ENCODE measurements at regions not wholly inside any gene's neighbourhood (a gene's known extent, or its start where the extent isn't known, plus 50 kb on each side); places are given as distances from the start of the nearest gene placed in this dataset.
"Not testable (repeated sequence)": the region's sequence is repeated elsewhere in the genome, so short reads cannot be mapped to it uniquely, and the experiment has no call there.

GRCh38 chr14:71625891-71626701, 306.1 kb upstream of the RGS6 start:
- H3K9me3 ChIP-seq (ENCODE audit: insufficient read depth, low read length), result no peaks in the 10 kb centered on the region
- no peaks in the 10 kb centered on the region for H3K27me3 ChIP-seq (ENCODE audit: insufficient read depth, insufficient read length)
- H3K36me3 ChIP-seq (ENCODE audit: insufficient read depth, insufficient read length, low read length), result peaks cover 4% of the 10 kb centered on the region
- DNase-seq (ENCODE audit: low read depth, low spot score), result no peak
- no peak overlapping the region for H3K4me3 ChIP-seq (ENCODE audit: insufficient read length, low read depth)
- no peak overlapping the region for H3K9ac ChIP-seq (ENCODE audit: insufficient read length, low read depth)
- no peaks in the 10 kb centered on the region for H3K4me1 ChIP-seq (ENCODE audit: insufficient read depth, insufficient read length)
- no peak for TF ChIP-seq SUZ12 (IDR thresholded peaks at IDR 0.05; ENCODE audit: extremely low read depth, insufficient read depth, insufficient read length)
- TF ChIP-seq ZNF274 (IDR thresholded peaks at IDR 0.05; ENCODE audit: low read depth, low read length), result no peak
- TF ChIP-seq YY1 (IDR thresholded peaks at IDR 0.05; ENCODE audit: insufficient read depth, insufficient read length), result no peak

GRCh38 chr14:71628433-71628832, 303.8 kb upstream of the RGS6 start:
- TF ChIP-seq ZNF274 (IDR thresholded peaks at IDR 0.05; ENCODE audit: low read depth, low read length) (no peak), YY1 (IDR thresholded peaks at IDR 0.05; ENCODE audit: insufficient read depth, insufficient read length) (no peak), SUZ12 (IDR thresholded peaks at IDR 0.05; ENCODE audit: extremely low read depth, insufficient read depth, insufficient read length) (no peak)
- no peaks in the 10 kb centered on the region for H3K9me3 ChIP-seq (ENCODE audit: insufficient read depth, low read length)
- peaks cover 7% of the 10 kb centered on the region for H3K36me3 ChIP-seq (ENCODE audit: insufficient read depth, insufficient read length, low read length)
- no peak overlapping the region for H3K9ac ChIP-seq (ENCODE audit: insufficient read length, low read depth)
- DNase-seq (ENCODE audit: low read depth, low spot score), result no peak
- no peaks in the 10 kb centered on the region for H3K27me3 ChIP-seq (ENCODE audit: insufficient read depth, insufficient read length)
- H3K4me1 ChIP-seq (ENCODE audit: insufficient read depth, insufficient read length), result peaks cover 2% of the 10 kb centered on the region
- H3K4me3 ChIP-seq (ENCODE audit: insufficient read length, low read depth), result no peak overlapping the region

- no peaks in the 10 kb centered on the region for H3K9me3 ChIP-seq (ENCODE audit: insufficient read depth, low read length)
- no peak overlapping the region for H3K9ac ChIP-seq (ENCODE audit: insufficient read length, low read depth)
- H3K27me3 ChIP-seq (ENCODE audit: insufficient read depth, insufficient read length), result no peaks in the 10 kb centered on the region
- DNase-seq (ENCODE audit: low read depth, low spot score), result no peak
- H3K4me3 ChIP-seq (ENCODE audit: insufficient read length, low read depth), result no peak overlapping the region
- H3K4me1 ChIP-seq (ENCODE audit: insufficient read depth, insufficient read length), result peaks cover 2% of the 10 kb centered on the region
- TF ChIP-seq YY1 (IDR thresholded peaks at IDR 0.05; ENCODE audit: insufficient read depth, insufficient read length), result no peak
- TF ChIP-seq SUZ12 (IDR thresholded peaks at IDR 0.05; ENCODE audit: extremely low read depth, insufficient read depth, insufficient read length), result no peak
- no peak for TF ChIP-seq ZNF274 (IDR thresholded peaks at IDR 0.05; ENCODE audit: low read depth, low read length)
- H3K36me3 ChIP-seq (ENCODE audit: insufficient read depth, insufficient read length, low read length), result peaks cover 2% of the 10 kb centered on the region
These were observed 303.0 kb upstream of the RGS6 start for GRCh38 chr14:71629250-71629649.

GRCh38 chr14:71629765-71630492, 302.3 kb upstream of the RGS6 start:
- no peaks in the 10 kb centered on the region for H3K9me3 ChIP-seq (ENCODE audit: insufficient read depth, low read length)
- peaks cover 2% of the 10 kb centered on the region for H3K36me3 ChIP-seq (ENCODE audit: insufficient read depth, insufficient read length, low read length)
- H3K27me3 ChIP-seq (ENCODE audit: insufficient read depth, insufficient read length), result no peaks in the 10 kb centered on the region
- DNase-seq (ENCODE audit: low read depth, low spot score), result no peak
- no peak overlapping the region for H3K4me3 ChIP-seq (ENCODE audit: insufficient read length, low read depth)
- H3K4me1 ChIP-seq (ENCODE audit: insufficient read depth, insufficient read length), result peaks cover 2% of the 10 kb centered on the region
- H3K9ac ChIP-seq (ENCODE audit: insufficient read length, low read depth), result no peak overlapping the region
- TF ChIP-seq SUZ12 (IDR thresholded peaks at IDR 0.05; ENCODE audit: extremely low read depth, insufficient read depth, insufficient read length) (no peak), YY1 (IDR thresholded peaks at IDR 0.05; ENCODE audit: insufficient read depth, insufficient read length) (no peak), ZNF274 (IDR thresholded peaks at IDR 0.05; ENCODE audit: low read depth, low read length) (no peak)

- not testable (repeated sequence) for DNase-seq (ENCODE audit: low read depth, low spot score); H3K9ac ChIP-seq (ENCODE audit: insufficient read length, low read depth); H3K4me1 ChIP-seq (ENCODE audit: insufficient read depth, insufficient read length); H3K27me3 ChIP-seq (ENCODE audit: insufficient read depth, insufficient read length); H3K9me3 ChIP-seq (ENCODE audit: insufficient read depth, low read length); H3K36me3 ChIP-seq (ENCODE audit: insufficient read depth, insufficient read length, low read length); H3K4me3 ChIP-seq (ENCODE audit: insufficient read length, low read depth)
These were observed 301.2 kb upstream of the RGS6 start for GRCh38 chr14:71631030-71631429.

GRCh38 chr14:71632440-71632946, 299.7 kb upstream of the RGS6 start:
- Histone ChIP-seq H3K36me3 (ENCODE audit: insufficient read depth, insufficient read length, low read length) (peaks cover 2% of the 10 kb centered on the region), H3K4me3 (ENCODE audit: insufficient read length, low read depth) (no peak overlapping the region), H3K27me3 (ENCODE audit: insufficient read depth, insufficient read length) (no peaks in the 10 kb centered on the region), H3K9ac (ENCODE audit: insufficient read length, low read depth) (no peak overlapping the region), H3K4me1 (ENCODE audit: insufficient read depth, insufficient read length) (peaks cover 2% of the 10 kb centered on the region), H3K9me3 (ENCODE audit: insufficient read depth, low read length) (no peaks in the 10 kb centered on the region)
- DNase-seq (ENCODE audit: low read depth, low spot score), result no peak
- TF ChIP-seq SUZ12 (IDR thresholded peaks at IDR 0.05; ENCODE audit: extremely low read depth, insufficient read depth, insufficient read length) (no peak), YY1 (IDR thresholded peaks at IDR 0.05; ENCODE audit: insufficient read depth, insufficient read length) (no peak)

GRCh38 chr14:71636076-71636475, 296.2 kb upstream of the RGS6 start:
- no peak for DNase-seq (ENCODE audit: low read depth, low spot score)
- Histone ChIP-seq H3K4me3 (ENCODE audit: insufficient read length, low read depth) (no peak overlapping the region), H3K9ac (ENCODE audit: insufficient read length, low read depth) (no peak overlapping the region), H3K4me1 (ENCODE audit: insufficient read depth, insufficient read length) (peaks cover 2% of the 10 kb centered on the region), H3K36me3 (ENCODE audit: insufficient read depth, insufficient read length, low read length) (peaks cover 2% of the 10 kb centered on the region), H3K9me3 (ENCODE audit: insufficient read depth, low read length) (no peaks in the 10 kb centered on the region), H3K27me3 (ENCODE audit: insufficient read depth, insufficient read length) (no peaks in the 10 kb centered on the region)
- TF ChIP-seq SUZ12 (IDR thresholded peaks at IDR 0.05; ENCODE audit: extremely low read depth, insufficient read depth, insufficient read length), result no peak
- no peak for TF ChIP-seq YY1 (IDR thresholded peaks at IDR 0.05; ENCODE audit: insufficient read depth, insufficient read length)
- no peak for TF ChIP-seq ZNF274 (IDR thresholded peaks at IDR 0.05; ENCODE audit: low read depth, low read length)
